Adrenal gland (tissue), 9 donors: ENCODE measurements at regions not wholly inside any gene's neighbourhood (a gene's known extent, or its start where the extent isn't known, plus 50 kb on each side); places are given as distances from the start of the nearest gene placed in this dataset.

Experiments
- DNase-seq, 7 donors: peaks; one replicate each; pipeline ENCODE4 v3.0.0-alpha.2; 2019 to 2020
- H3K27ac ChIP-seq, 5 donors: fragments of 200-600 bp; sonication (generic) in 4 of 5; 1 replicate in 3 of 5; 2 replicates in 2 of 5; pipeline versions ENCODE4 v1.5.1 to v1.8.0; 2016 to 2020; ENCODE audit warnings: mild to moderate bottlenecking in 1 of 5
- H3K27me3 ChIP-seq: fragments of 200-600 bp; 2 replicates; pipeline ENCODE4 v1.8.0; 2021
- H3K36me3 ChIP-seq, 2 donors: fragments of 200-600 bp; replicated peaks in 1 of 2; 1 replicate in 1 of 2; 2 replicates in 1 of 2; pipeline versions ENCODE4 v1.5.1 to v1.8.0; 2018 to 2022
- H3K4me1 ChIP-seq, 2 donors: fragments of 200-600 bp; replicated peaks in 1 of 2; 1 replicate in 1 of 2; 2 replicates in 1 of 2; pipeline versions ENCODE4 v1.5.1 to v1.8.0; 2018 to 2021
- H3K4me3 ChIP-seq, 4 donors: fragments of 200-600 bp; sonication (generic) in 3 of 4; one replicate each; pipeline ENCODE4 v1.5.1; 2016 to 2018
- H3K9me3 ChIP-seq, 3 donors: fragments of 200-600 bp; sonication (generic) in 1 of 3; replicated peaks in 1 of 3; 1 replicate in 2 of 3; 2 replicates in 1 of 3; pipeline versions ENCODE4 v1.5.1 to v1.8.0; 2016 to 2021
- POLR2A ChIP-seq, 2 donors: fragments of 450-650 bp; IDR thresholded peaks; one replicate each; pipeline ENCODE4 v1.6.1; 2017; ENCODE audit warnings: antibody characterized with exemption in 2 of 2, mild to moderate bottlenecking in 2 of 2, moderate library complexity in 1 of 2
- WGBS, 4 donors: extraction: QIAGEN DNeasy Blood & Tissue Kit in 2 of 4; methylation state at CpG; one replicate each; pipeline versions ENCODE4 v1.1.5 to v1.1.7; 2013 to 2017; 5-methylcytosine and 5-hydroxymethylcytosine counted together
- intact Hi-C, 2 donors: fragments of 100-400 bp; cut with DNase I; formaldehyde crosslinking; loops; one replicate each; pipeline versions ENCODE4 v1.14.1 to v1.15.0; 2022 to 2023
- TF ChIP-seq, protein P1 (sequence below), 6 experiments: fragments of 450-650 bp in 4 of 6; fragments of 200-600 bp in 2 of 6; sonication (generic) in 1 of 6; IDR thresholded peaks; 1 replicate in 5 of 6; 2 replicates in 1 of 6; pipeline versions ENCODE4 v1.5.1 to v1.8.0; 2016 to 2021; ENCODE audit warnings: antibody characterized with exemption in 6 of 6, mild to moderate bottlenecking in 2 of 6, moderate library complexity in 1 of 6
- donor health status: healthy with polysubstance abuse.
- donor health status: Bipolar disorder and iron deficiency.
- donor health status: DM: yes; HTN: yes; CAD: no.
- donor health status: DM: no; HTN: no; CAD: no.
- donor health status: DM: no; HTN: no; CAD: no.

DNA sequence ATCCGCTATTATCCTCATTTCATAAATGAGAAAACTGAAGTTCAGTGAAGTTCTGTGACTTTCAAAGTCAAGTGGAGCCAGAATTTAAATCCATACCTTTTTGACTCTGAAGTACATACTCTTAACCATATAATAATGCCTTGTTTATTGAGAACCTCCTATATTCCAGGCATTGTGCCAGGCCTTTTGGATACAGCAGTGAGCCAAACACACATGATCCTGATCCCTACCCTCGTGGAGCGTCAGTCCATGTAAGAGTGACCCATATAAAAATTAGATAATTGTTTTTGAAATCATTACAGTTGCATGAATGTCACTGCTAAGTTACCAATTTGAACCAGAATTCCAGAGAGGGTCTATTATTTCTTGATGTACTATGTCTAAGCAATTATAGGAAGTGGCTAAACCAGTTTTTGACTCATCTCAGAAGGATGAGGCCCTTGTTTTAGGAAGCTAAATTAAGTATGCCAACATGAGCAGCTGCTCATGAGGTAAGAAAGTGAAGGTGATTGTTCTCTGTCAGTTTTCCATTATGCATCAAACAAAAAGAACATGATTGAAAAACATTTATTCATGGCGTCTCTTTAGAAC is 289.5 kb downstream of the GLUD2 start:
- 62 to 87% (median 79%) methylated on average over 4 of the region's 4 CpGs for WGBS, 4 donors
- DNase-seq = no peak
- TF ChIP-seq POLR2A (IDR thresholded peaks at IDR 0.05) = no peak
- TF ChIP-seq, protein P1, sequence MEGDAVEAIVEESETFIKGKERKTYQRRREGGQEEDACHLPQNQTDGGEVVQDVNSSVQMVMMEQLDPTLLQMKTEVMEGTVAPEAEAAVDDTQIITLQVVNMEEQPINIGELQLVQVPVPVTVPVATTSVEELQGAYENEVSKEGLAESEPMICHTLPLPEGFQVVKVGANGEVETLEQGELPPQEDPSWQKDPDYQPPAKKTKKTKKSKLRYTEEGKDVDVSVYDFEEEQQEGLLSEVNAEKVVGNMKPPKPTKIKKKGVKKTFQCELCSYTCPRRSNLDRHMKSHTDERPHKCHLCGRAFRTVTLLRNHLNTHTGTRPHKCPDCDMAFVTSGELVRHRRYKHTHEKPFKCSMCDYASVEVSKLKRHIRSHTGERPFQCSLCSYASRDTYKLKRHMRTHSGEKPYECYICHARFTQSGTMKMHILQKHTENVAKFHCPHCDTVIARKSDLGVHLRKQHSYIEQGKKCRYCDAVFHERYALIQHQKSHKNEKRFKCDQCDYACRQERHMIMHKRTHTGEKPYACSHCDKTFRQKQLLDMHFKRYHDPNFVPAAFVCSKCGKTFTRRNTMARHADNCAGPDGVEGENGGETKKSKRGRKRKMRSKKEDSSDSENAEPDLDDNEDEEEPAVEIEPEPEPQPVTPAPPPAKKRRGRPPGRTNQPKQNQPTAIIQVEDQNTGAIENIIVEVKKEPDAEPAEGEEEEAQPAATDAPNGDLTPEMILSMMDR (IDR thresholded peaks at IDR 0.05) = no peak

DNA sequence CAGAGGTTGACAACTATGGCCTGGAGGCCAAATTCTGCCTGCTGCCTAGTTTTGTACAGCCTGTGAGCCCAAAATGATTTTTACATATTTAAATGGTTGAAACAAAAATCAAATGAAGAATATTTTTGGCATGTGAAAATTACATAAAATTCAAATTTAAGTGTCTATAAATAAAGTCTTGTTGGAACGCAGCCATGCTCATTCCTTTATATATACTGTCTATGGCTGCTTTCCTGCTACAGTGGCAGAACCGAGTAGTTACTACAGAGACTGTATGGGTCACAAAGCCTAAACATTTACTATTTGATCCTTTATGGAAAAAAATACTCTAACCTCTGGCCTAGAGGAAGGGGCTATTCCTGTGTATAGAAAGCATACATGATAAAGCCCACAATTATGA is 290.4 kb downstream of the GLUD2 start:
- TF ChIP-seq POLR2A (IDR thresholded peaks at IDR 0.05) = no peak
- TF ChIP-seq, protein P1 (IDR thresholded peaks at IDR 0.05) = no peak
- H3K9me3 ChIP-seq = no peaks in the 10 kb centered on the region
- no peak overlapping the region for H3K27ac ChIP-seq
- peaks cover 3% of the 10 kb centered on the region for H3K27me3 ChIP-seq
- intact Hi-C loops = no loop called here
- 70 to 91% (median 79%) methylated on average over 2 of the region's 2 CpGs for WGBS, 4 donors
- no peak overlapping the region for H3K4me3 ChIP-seq
- no peaks in the 10 kb centered on the region for H3K4me1 ChIP-seq
- no peaks in the 10 kb centered on the region for H3K36me3 ChIP-seq
- no peak for DNase-seq

More for the DNA sequence above, 289.5 kb downstream of the GLUD2 start:
- Histone ChIP-seq H3K9me3 (no peaks in the 10 kb centered on the region), H3K27ac (no peak overlapping the region), H3K4me1 (no peaks in the 10 kb centered on the region), H3K4me3 (no peak overlapping the region), H3K36me3 (no peaks in the 10 kb centered on the region), H3K27me3 (no peaks in the 10 kb centered on the region)
- intact Hi-C loops = no loop called here

DNA sequence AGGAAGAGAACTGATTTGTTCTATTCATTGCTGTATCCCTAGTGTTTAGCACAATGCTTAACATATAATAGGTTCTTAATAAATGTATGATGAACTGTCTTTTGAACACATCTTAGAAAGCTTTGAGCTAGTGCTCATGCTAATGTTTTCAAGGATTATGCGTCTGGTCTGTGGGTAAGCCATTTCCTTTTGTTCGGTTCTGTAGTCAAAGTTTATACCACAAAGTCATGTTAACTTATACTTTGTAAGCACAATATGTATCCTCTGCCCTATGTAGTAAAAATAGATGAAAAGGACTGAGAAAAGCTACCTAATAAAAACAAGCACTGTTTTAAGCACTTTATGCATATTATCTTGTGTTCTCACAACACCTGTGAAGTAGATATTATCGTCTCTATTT is 301.9 kb downstream of the GLUD2 start:
- Histone ChIP-seq H3K4me3 (no peak overlapping the region), H3K36me3 (no peaks in the 10 kb centered on the region), H3K9me3 (no peaks in the 10 kb centered on the region), H3K4me1 (no peaks in the 10 kb centered on the region), H3K27ac (no peak overlapping the region), H3K27me3 (no peaks in the 10 kb centered on the region)
- DNase-seq = no peak
- TF ChIP-seq, protein P1 (IDR thresholded peaks at IDR 0.05) = no peak
- no peak for TF ChIP-seq POLR2A (IDR thresholded peaks at IDR 0.05)
- intact Hi-C loops = no loop called here
- 67 to 82% (median 76%) methylated on average over 3 of the region's 3 CpGs for WGBS, 4 donors

DNA sequence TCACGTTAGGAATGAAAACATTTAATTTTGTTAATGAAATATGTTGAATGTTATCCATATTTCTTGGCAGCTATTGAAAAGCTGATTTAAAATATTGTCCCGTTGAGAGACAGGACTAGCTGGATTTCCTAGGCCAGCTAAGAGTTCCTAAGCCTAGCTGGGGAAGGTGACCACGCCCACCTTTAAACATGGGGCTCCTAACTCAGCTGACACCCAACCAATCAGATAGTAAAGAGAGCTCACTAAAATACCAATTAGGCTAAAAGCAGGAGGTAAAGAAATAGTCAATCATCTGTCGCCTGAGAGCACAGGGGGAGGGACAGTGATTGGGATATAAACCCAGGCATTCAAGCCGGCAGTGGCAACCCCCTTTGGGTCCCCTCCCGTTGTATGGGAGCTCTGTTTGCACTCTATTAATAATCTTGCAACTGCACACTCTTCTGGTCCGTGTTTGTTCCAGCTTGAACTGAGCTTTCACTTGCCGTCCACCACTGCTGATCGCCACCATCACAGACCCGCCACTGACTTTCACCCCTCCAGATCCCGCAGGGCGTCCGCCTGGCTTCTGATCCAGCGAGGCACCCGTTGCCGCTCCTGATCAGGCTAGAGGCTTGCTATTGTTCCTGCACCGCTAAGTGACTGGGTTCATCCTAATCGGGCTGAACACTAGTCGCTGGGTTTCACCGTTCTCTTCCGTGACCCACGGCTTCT is 308.9 kb downstream of the GLUD2 start:
- 73 to 94% (median 88%) methylated on average over 14 to 22 of the region's 22 CpGs for WGBS, 4 donors
- no peaks in the 10 kb centered on the region for H3K36me3 ChIP-seq
- no peak overlapping the region for H3K4me3 ChIP-seq
- DNase-seq = no peak
- TF ChIP-seq, protein P1 (IDR thresholded peaks at IDR 0.05) = no peak
- intact Hi-C loops = no loop called here
- no peaks in the 10 kb centered on the region for H3K27me3 ChIP-seq
- no peaks in the 10 kb centered on the region for H3K4me1 ChIP-seq
- H3K27ac ChIP-seq = no peak overlapping the region
- H3K9me3 ChIP-seq = no peaks in the 10 kb centered on the region
